Endothelial cell of umbilical vein (primary cell): ENCODE measurements at regions not wholly inside any gene's neighbourhood (a gene's known extent, or its start where the extent isn't known, plus 50 kb on each side); places are given as distances from the start of the nearest gene placed in this dataset.

Experiments
- BruUV-seq: library from RNA; stranded (reverse); fragments of 400-500 nt; replicated peaks from 2 replicates; lab custom pipeline; 2021; lab: Mats Ljungman, UMichigan
- CTCF ChIA-PET: fragments of 300-600, 350-600 bp; sonication (Branson Sonifier 250); formaldehyde crosslinking; loops from one replicate; lab custom pipeline; 2021; ENCODE audit warnings: antibody characterized with exemption, inconsistent platforms; lab: Charles Lee
- POLR2A ChIA-PET: fragments of 300-600, 350-600 bp; sonication (Branson Sonifier 250); formaldehyde crosslinking; loops from one replicate; lab custom pipeline; 2021; ENCODE audit warnings: antibody characterized with exemption, inconsistent platforms; lab: Charles Lee
- DNase-seq: peaks from one replicate; pipeline ENCODE4 v3.0.0-alpha.2; 2011; ENCODE audit warnings: low read depth, low spot score
- FAIRE-seq: peaks from 2 replicates; lab custom pipeline; 2011; peaks lifted over from hg19 to GRCh38; lab: Jason Lieb, UNC
- H2AFZ ChIP-seq: 2 replicates; pipeline ENCODE4 v1.6.0; 2012; ENCODE audit warnings: low read depth, low read length, control low read depth, inconsistent platforms
- H3K27ac ChIP-seq: 2 replicates; pipeline ENCODE4 v1.5.1; 2011; ENCODE audit warnings: low read depth, mild to moderate bottlenecking, control low read depth, low read length, moderate library complexity; ENCODE audit not compliant: insufficient read depth
- H3K27me3 ChIP-seq, 2 experiments: 2 replicates each; pipeline versions ENCODE4 v1.6.0 to v1.6.1; 2011; ENCODE audit warnings: low read length in 2 of 2, mixed read lengths in 1 of 2; ENCODE audit not compliant: control insufficient read depth in 2 of 2, insufficient read depth in 2 of 2
- H3K36me3 ChIP-seq, 2 experiments: 2 replicates in 1 of 2; 3 replicates in 1 of 2; pipeline ENCODE4 v1.5.1; 2011; ENCODE audit warnings: low read length in 2 of 2, mild to moderate bottlenecking in 1 of 2, moderate library complexity in 1 of 2; ENCODE audit not compliant: control insufficient read depth in 2 of 2, insufficient read depth in 2 of 2; ENCODE audit errors: extremely low read depth in 1 of 2
- H3K4me1 ChIP-seq: 3 replicates; pipeline ENCODE4 v1.5.1; 2011; ENCODE audit warnings: mild to moderate bottlenecking, low read length; ENCODE audit not compliant: control insufficient read depth, insufficient read depth; ENCODE audit errors: extremely low read depth
- H3K4me2 ChIP-seq: 2 replicates; pipeline ENCODE4 v1.6.1; 2011; ENCODE audit warnings: low read length, control low read depth, mixed read lengths; ENCODE audit not compliant: insufficient read depth
- H3K4me3 ChIP-seq, 3 experiments: fragments of 200-600 bp in 1 of 3; sonication (generic), shearing (Covaris generic) in 1 of 3; replicated peaks in 1 of 3; 2 replicates each; pipeline ENCODE4 v1.5.1; 2011 to 2016; ENCODE audit warnings: control low read depth in 3 of 3, low read length in 3 of 3, mild to moderate bottlenecking in 2 of 3, inconsistent platforms in 1 of 3, low read depth in 1 of 3, moderate library complexity in 1 of 3; ENCODE audit not compliant: insufficient read depth in 1 of 3
- H3K79me2 ChIP-seq: 2 replicates; pipeline ENCODE4 v1.6.0; 2012; ENCODE audit warnings: low read length, inconsistent platforms; ENCODE audit not compliant: control insufficient read depth, insufficient read depth
- H3K9ac ChIP-seq: replicated peaks from 2 replicates; pipeline ENCODE3; 2011; ENCODE audit warnings: low read length, control low read depth; ENCODE audit not compliant: insufficient read depth; ENCODE audit errors: extremely low read depth
- H3K9me1 ChIP-seq: replicated peaks from 3 replicates; pipeline ENCODE4 v1.6.0; 2011; ENCODE audit warnings: mild to moderate bottlenecking, low read length; ENCODE audit not compliant: control insufficient read depth, insufficient read depth; ENCODE audit errors: extremely low read depth
- H3K9me3 ChIP-seq: replicated peaks from 2 replicates; pipeline ENCODE4 v1.5.1; 2012; ENCODE audit warnings: low read length, inconsistent platforms; ENCODE audit not compliant: control insufficient read depth, insufficient read depth
- H4K20me1 ChIP-seq: replicated peaks from 2 replicates; pipeline ENCODE3; 2011; ENCODE audit warnings: mild to moderate bottlenecking, low read length; ENCODE audit not compliant: control insufficient read depth, insufficient read depth; ENCODE audit errors: extremely low read depth
- EZH2 ChIP-seq: IDR thresholded peaks from 2 replicates; pipeline ENCODE4 v1.6.1; 2012; ENCODE audit warnings: borderline replicate concordance, low read depth, mild to moderate bottlenecking, moderate library complexity, low read length, inconsistent platforms; ENCODE audit not compliant: severe bottlenecking
- FOS ChIP-seq: IDR thresholded peaks from 2 replicates; pipeline ENCODE4 v1.6.1; 2011; ENCODE audit warnings: mild to moderate bottlenecking, low read length, moderate library complexity, borderline replicate concordance; ENCODE audit not compliant: insufficient read depth
- GATA2 ChIP-seq: IDR thresholded peaks from 2 replicates; pipeline ENCODE4 v1.7.0; 2011; ENCODE audit warnings: low read depth, mild to moderate bottlenecking, moderate library complexity, mixed read lengths, low read length; ENCODE audit not compliant: insufficient read length, insufficient read depth
- MYC ChIP-seq: IDR thresholded peaks from one replicate; pipeline ENCODE4 v1.6.1; 2011; ENCODE audit warnings: mild to moderate bottlenecking, low read depth, low read length
- POLR2A ChIP-seq: IDR thresholded peaks from 2 replicates; pipeline ENCODE4 v1.6.1; 2012; ENCODE audit warnings: low read depth, mild to moderate bottlenecking, control low read depth, low read length
- POLR2AphosphoS5 ChIP-seq: IDR thresholded peaks from 2 replicates; pipeline ENCODE4 v1.6.1; 2012; ENCODE audit warnings: low read depth, mild to moderate bottlenecking, control low read depth, low read length, moderate library complexity; ENCODE audit not compliant: insufficient read depth
- dilution Hi-C: fragments of 300-500 bp; cut with MboI; formaldehyde crosslinking; loops from one replicate; pipeline ENCODE4 v1.15.0; 2019; ENCODE audit warnings: low sequenced_read_pairs; ENCODE audit not compliant: extremely low pct_ligation_motif_present
- intact Hi-C: fragments of 100-400 bp; cut with micrococcal nuclease; formaldehyde crosslinking; loops from one replicate; pipeline ENCODE4 v1.10.0; 2022
- TF ChIP-seq, protein P1 (sequence below), 2 donors: IDR thresholded peaks; 1 replicate in 1 of 2; 2 replicates in 1 of 2; pipeline ENCODE4 v1.5.1; 2011; ENCODE audit warnings: low read length in 2 of 2, mild to moderate bottlenecking in 2 of 2, moderate library complexity in 2 of 2, control low read depth in 1 of 2, inconsistent platforms in 1 of 2, low read depth in 1 of 2; ENCODE audit not compliant: insufficient read depth in 1 of 2; ENCODE audit errors: extremely low read depth in 1 of 2
- TF ChIP-seq, protein P2 (sequence below): IDR thresholded peaks from 2 replicates; pipeline ENCODE4 v1.6.1; 2011; ENCODE audit not compliant: insufficient read depth, insufficient read length

DNA sequence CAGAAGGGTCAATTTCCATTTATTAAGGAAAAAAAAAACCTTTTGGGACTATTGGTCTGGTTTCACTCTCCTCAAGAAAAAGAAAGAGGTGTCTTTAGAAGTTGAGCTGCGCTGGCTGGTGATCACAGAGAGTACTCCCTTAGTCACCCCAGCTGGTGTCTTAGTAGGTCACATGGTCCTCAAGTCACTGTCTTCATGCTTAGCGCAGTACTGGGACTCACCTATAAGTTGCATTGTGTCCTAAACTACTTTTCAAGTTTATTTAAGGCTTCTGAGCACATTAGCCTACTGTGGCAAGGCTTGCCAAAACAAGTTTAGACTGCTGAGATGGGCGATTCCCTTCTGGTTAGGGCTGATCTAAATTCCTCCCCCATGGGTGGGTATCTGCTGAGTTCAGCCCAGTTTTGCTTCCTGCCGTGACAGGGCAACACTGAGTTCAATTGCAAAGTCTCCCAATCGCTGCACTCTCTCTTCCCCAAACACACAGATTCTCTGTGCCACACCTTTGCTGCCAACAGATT lies 824.9 kb upstream of the CRIM1 start:
- H2AFZ ChIP-seq = no peak overlapping the region
- FAIRE-seq (no peak), DNase-seq (no peak)
- ChIA-PET CTCF (no interaction called here), POLR2A (no interaction called here)
- H3K9me1 ChIP-seq = no peaks in the 10 kb centered on the region
- no peaks in the 10 kb centered on the region for H3K36me3 ChIP-seq
- H3K79me2 ChIP-seq = no peaks in the 10 kb centered on the region
- no peak overlapping the region for H3K4me3 ChIP-seq
- H3K27me3 ChIP-seq = no peaks in the 10 kb centered on the region
- intact Hi-C loops (no loop called here), dilution Hi-C loops (no loop called here)
- no peaks in the 10 kb centered on the region for H3K9me3 ChIP-seq
- no TSS peak for BruUV-seq
- H3K9ac ChIP-seq = no peak overlapping the region
- H4K20me1 ChIP-seq = no peaks in the 10 kb centered on the region
- no peak overlapping the region for H3K27ac ChIP-seq
- H3K4me1 ChIP-seq = no peaks in the 10 kb centered on the region
- H3K4me2 ChIP-seq = no peak overlapping the region
- TF ChIP-seq POLR2A = no peak
- TF ChIP-seq EZH2 = no peak
- TF ChIP-seq FOS = no peak
- TF ChIP-seq POLR2AphosphoS5 = no peak
- TF ChIP-seq, protein P1, sequence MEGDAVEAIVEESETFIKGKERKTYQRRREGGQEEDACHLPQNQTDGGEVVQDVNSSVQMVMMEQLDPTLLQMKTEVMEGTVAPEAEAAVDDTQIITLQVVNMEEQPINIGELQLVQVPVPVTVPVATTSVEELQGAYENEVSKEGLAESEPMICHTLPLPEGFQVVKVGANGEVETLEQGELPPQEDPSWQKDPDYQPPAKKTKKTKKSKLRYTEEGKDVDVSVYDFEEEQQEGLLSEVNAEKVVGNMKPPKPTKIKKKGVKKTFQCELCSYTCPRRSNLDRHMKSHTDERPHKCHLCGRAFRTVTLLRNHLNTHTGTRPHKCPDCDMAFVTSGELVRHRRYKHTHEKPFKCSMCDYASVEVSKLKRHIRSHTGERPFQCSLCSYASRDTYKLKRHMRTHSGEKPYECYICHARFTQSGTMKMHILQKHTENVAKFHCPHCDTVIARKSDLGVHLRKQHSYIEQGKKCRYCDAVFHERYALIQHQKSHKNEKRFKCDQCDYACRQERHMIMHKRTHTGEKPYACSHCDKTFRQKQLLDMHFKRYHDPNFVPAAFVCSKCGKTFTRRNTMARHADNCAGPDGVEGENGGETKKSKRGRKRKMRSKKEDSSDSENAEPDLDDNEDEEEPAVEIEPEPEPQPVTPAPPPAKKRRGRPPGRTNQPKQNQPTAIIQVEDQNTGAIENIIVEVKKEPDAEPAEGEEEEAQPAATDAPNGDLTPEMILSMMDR (IDR thresholded peaks at IDR 0.05; ENCODE audit: extremely low read depth in 1 of 2, insufficient read depth in 1 of 2, low read depth in 1 of 2, low read length in 2 of 2) = no peak
- no peak for TF ChIP-seq MYC

DNA sequence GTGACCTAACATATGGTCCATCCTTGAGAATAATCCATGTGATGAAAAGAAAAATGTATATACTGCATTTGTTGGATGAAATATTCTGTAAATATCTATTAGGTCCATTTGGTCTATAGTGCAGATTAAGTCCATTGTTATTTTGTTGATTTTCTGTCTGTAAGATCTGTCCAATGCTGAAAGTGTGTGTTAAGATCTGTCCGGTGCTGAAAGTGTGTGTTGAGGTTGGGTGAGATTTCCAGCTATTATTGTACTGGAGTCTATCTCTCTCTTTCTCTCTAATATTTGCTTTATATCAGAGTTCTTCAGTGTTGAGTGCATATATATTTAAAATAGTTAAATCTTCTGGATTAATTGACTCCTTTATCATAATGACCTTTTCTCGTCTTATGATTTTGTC lies 828.8 kb upstream of the CRIM1 start:
- H3K27me3 ChIP-seq = no peaks in the 10 kb centered on the region
- dilution Hi-C loops (no loop called here), intact Hi-C loops (no loop called here)
- no peak overlapping the region for H2AFZ ChIP-seq
- no peak overlapping the region for H3K27ac ChIP-seq
- H3K4me2 ChIP-seq = no peak overlapping the region
- no peak overlapping the region for H3K4me3 ChIP-seq
- H3K36me3 ChIP-seq = no peaks in the 10 kb centered on the region
- no peaks in the 10 kb centered on the region for H3K9me1 ChIP-seq
- no peak for TF ChIP-seq GATA2
- TF ChIP-seq, protein P1 (IDR thresholded peaks at IDR 0.05; ENCODE audit: extremely low read depth in 1 of 2, insufficient read depth in 1 of 2, low read depth in 1 of 2, low read length in 2 of 2) = no peak
- TF ChIP-seq POLR2AphosphoS5 = no peak
- TF ChIP-seq, protein P2, sequence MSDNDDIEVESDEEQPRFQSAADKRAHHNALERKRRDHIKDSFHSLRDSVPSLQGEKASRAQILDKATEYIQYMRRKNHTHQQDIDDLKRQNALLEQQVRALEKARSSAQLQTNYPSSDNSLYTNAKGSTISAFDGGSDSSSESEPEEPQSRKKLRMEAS = no peak
- no peak for TF ChIP-seq MYC
- no peak for TF ChIP-seq FOS
- no peak for TF ChIP-seq EZH2
- H3K9me3 ChIP-seq = no peaks in the 10 kb centered on the region
- H3K4me1 ChIP-seq = no peaks in the 10 kb centered on the region
- no peak overlapping the region for H3K9ac ChIP-seq
- BruUV-seq = no TSS peak
- ChIA-PET POLR2A (no interaction called here), CTCF (interaction anchor here (0.9 kb wide), 1 partner anchor 23 kb away, joined by 5 read pairs; no protein-coding TSS in a partner anchor)
- FAIRE-seq = peak; percentile 37
- peak; percentile 28 for DNase-seq
- H4K20me1 ChIP-seq = no peaks in the 10 kb centered on the region
- no peaks in the 10 kb centered on the region for H3K79me2 ChIP-seq
